K562 (cell line): ENCODE measurements at regions not wholly inside any gene's neighbourhood (a gene's known extent, or its start where the extent isn't known, plus 50 kb on each side); places are given as distances from the start of the nearest gene placed in this dataset.

Experiments used
- ATAC-seq: fragments of 200-7000 bp; cut with Tn5 transposase; 3 replicates; pipeline ENCODE4 v1.9.1; 2020; ENCODE audit warnings: moderate library complexity
- BruUV-seq: library from RNA; stranded (reverse); fragments of 400-500 nt; replicated peaks from 2 replicates; lab custom pipeline; 2021; lab: Mats Ljungman, UMichigan
- CTCF ChIA-PET: fragments of 300-600 bp; formaldehyde crosslinking; extraction: SDS; loops from one replicate; lab custom pipeline; 2021; ENCODE audit warnings: low intra/inter-chr PET ratio; lab: Yijun Ruan, JAX
- POLR2A ChIA-PET: fragments of 300-600, 350-650 bp; sonication (Branson Sonifier 250); formaldehyde crosslinking; extraction: SDS; loops from one replicate; lab custom pipeline; 2021; ENCODE audit warnings: antibody characterized with exemption, inconsistent platforms; lab: Yijun Ruan, JAX
- DNase-seq, 4 experiments: peaks; one replicate each; pipeline versions ENCODE4 v3.0.0 to v3.0.0-alpha.2; 2011 to 2018; ENCODE audit warnings: low spot score in 3 of 4, mixed read lengths in 3 of 4; ENCODE audit errors: extremely low read depth in 1 of 4
- FAIRE-seq: peaks from 2 replicates; lab custom pipeline; 2011; peaks lifted over from hg19 to GRCh38; lab: Jason Lieb, UNC
- H2AFZ ChIP-seq: 2 replicates; pipeline ENCODE4 v1.6.0; 2011; ENCODE audit warnings: low read depth, low read length, control low read depth, inconsistent platforms
- H3K27ac ChIP-seq: fragments of 200-600 bp; 3 replicates; pipeline ENCODE4 v1.8.0; 2011; ENCODE audit warnings: low read depth, mild to moderate bottlenecking, control low read depth, inconsistent platforms, low read length, moderate library complexity, mixed read lengths; ENCODE audit errors: extremely low read depth
- H3K27me3 ChIP-seq, 2 experiments: fragments of 300-600 bp in 1 of 2; 2 replicates in 1 of 2; 3 replicates in 1 of 2; pipeline versions ENCODE4 v1.6.0 to v1.8.0; 2011; ENCODE audit warnings: inconsistent platforms in 2 of 2, low read length in 2 of 2, mild to moderate bottlenecking in 1 of 2, mixed read lengths in 1 of 2, moderate library complexity in 1 of 2; ENCODE audit not compliant: control insufficient read depth in 2 of 2, insufficient read depth in 2 of 2
- H3K36me3 ChIP-seq: fragments of 300-600 bp; 3 replicates; pipeline ENCODE4 v1.8.0; 2011; ENCODE audit warnings: mild to moderate bottlenecking, low read length, inconsistent platforms; ENCODE audit not compliant: control insufficient read depth, insufficient read depth
- H3K4me1 ChIP-seq, 2 experiments: fragments of 200-600 bp in 1 of 2; replicated peaks in 1 of 2; 2 replicates in 1 of 2; 3 replicates in 1 of 2; pipeline versions ENCODE4 v1.5.1 to v1.8.0; 2011; ENCODE audit warnings: inconsistent platforms in 2 of 2, low read length in 2 of 2, mild to moderate bottlenecking in 1 of 2, mixed read lengths in 1 of 2, moderate library complexity in 1 of 2; ENCODE audit not compliant: control insufficient read depth in 2 of 2, insufficient read depth in 2 of 2
- H3K4me2 ChIP-seq: 2 replicates; pipeline ENCODE4 v1.6.1; 2011; ENCODE audit warnings: low read length, control low read depth, inconsistent platforms, mixed read lengths; ENCODE audit not compliant: insufficient read depth
- H3K4me3 ChIP-seq: fragments of 200-600 bp; sonication (generic), shearing (Covaris generic); 2 replicates; pipeline ENCODE4 v1.5.1; 2016; ENCODE audit warnings: control low read depth, inconsistent platforms
- H3K79me2 ChIP-seq: fragments of 200-600 bp; 3 replicates; pipeline ENCODE4 v1.8.0; 2011; ENCODE audit warnings: low read length, inconsistent platforms; ENCODE audit not compliant: control insufficient read depth, insufficient read depth
- H3K9ac ChIP-seq, 2 experiments: 2 replicates each; pipeline versions ENCODE4 v1.6.0 to v1.6.1; 2011; ENCODE audit warnings: low read depth in 2 of 2, low read length in 2 of 2, control low read depth in 1 of 2, inconsistent platforms in 1 of 2, mild to moderate bottlenecking in 1 of 2, mixed read lengths in 1 of 2; ENCODE audit not compliant: insufficient read depth in 1 of 2
- H3K9me1 ChIP-seq: one replicate; pipeline ENCODE4 v1.6.0; 2011; ENCODE audit warnings: inconsistent platforms, mild to moderate bottlenecking, low read length, moderate library complexity; ENCODE audit not compliant: control insufficient read depth, insufficient read depth
- H3K9me3 ChIP-seq: replicated peaks from 2 replicates; pipeline ENCODE4 v1.5.1; 2011; ENCODE audit warnings: low read depth, low read length, inconsistent platforms; ENCODE audit not compliant: control insufficient read depth, insufficient read depth
- H4K20me1 ChIP-seq: replicated peaks from 2 replicates; pipeline ENCODE4 v1.6.1; 2011; ENCODE audit warnings: low read length, inconsistent platforms, mixed read lengths; ENCODE audit not compliant: control insufficient read depth, insufficient read depth
- ELF2 ChIP-seq: fragments of 250-450 bp; sonication (Bioruptor Pico); IDR thresholded peaks from 2 replicates; pipeline ENCODE4 v1.5.0; 2021; ENCODE audit warnings: mild to moderate bottlenecking
- EWSR1 ChIP-seq: fragments of 450-650 bp; IDR thresholded peaks from 2 replicates; pipeline ENCODE4 v1.6.1; 2018; ENCODE audit warnings: borderline replicate concordance, mild to moderate bottlenecking, low read depth, moderate library complexity; ENCODE audit not compliant: partially characterized antibody
- FOXK2 ChIP-seq, 2 experiments: fragments of 450-650 bp; IDR thresholded peaks in 1 of 2; conservative IDR thresholded peaks in 1 of 2; 2 replicates each; pipeline ENCODE4 v1.6.1; 2016; ENCODE audit warnings: low read depth in 2 of 2, mild to moderate bottlenecking in 1 of 2
- GTF3C2 ChIP-seq: IDR thresholded peaks from 3 replicates; pipeline ENCODE4 v1.6.1; 2011; ENCODE audit warnings: borderline replicate concordance, mild to moderate bottlenecking, moderate library complexity; ENCODE audit not compliant: insufficient read length; ENCODE audit errors: extremely low read depth
- MTF1 ChIP-seq: fragments of 250-450 bp; sonication (Bioruptor Pico); IDR thresholded peaks from 2 replicates; pipeline ENCODE4 v1.9.0; 2021; ENCODE audit warnings: moderate library complexity, mild to moderate bottlenecking, inconsistent platforms, borderline replicate concordance
- MYC ChIP-seq, 2 experiments: fragments of 250-450 bp in 1 of 2; sonication (Bioruptor Pico) in 1 of 2; IDR thresholded peaks; 2 replicates each; pipeline versions ENCODE4 v1.5.1 to v1.6.1; 2012 to 2021; ENCODE audit warnings: low read depth in 2 of 2, borderline replicate concordance in 1 of 2, improper control_type of control experiment in 1 of 2, low read length in 1 of 2, mild to moderate bottlenecking in 1 of 2, moderate library complexity in 1 of 2
- NCOA4 ChIP-seq: fragments of 450-650 bp; IDR thresholded peaks from 2 replicates; pipeline ENCODE4 v1.6.1; 2018; ENCODE audit warnings: mild to moderate bottlenecking; ENCODE audit not compliant: partially characterized antibody
- NR2C2 ChIP-seq, 2 experiments: fragments of 200-800 bp in 1 of 2; sonication (Bioruptor generic) in 1 of 2; sonication (generic) in 1 of 2; formaldehyde crosslinking in 1 of 2; IDR thresholded peaks; 2 replicates each; pipeline versions ENCODE4 v1.6.1 to v1.8.0; 2016 to 2022; ENCODE audit warnings: mild to moderate bottlenecking in 1 of 2, missing compliant biosample characterization in 1 of 2, missing genetic modification characterization in 1 of 2, missing genetic modification reagents in 1 of 2
- PRMT5 ChIP-seq: sonication (generic); formaldehyde crosslinking; IDR thresholded peaks from 2 replicates; pipeline ENCODE4 v1.5.0; 2020; ENCODE audit warnings: missing genetic modification reagents
- ZNF232 ChIP-seq: sonication (generic); formaldehyde crosslinking; IDR thresholded peaks from 2 replicates; pipeline ENCODE4 v1.8.0; 2022; ENCODE audit warnings: mild to moderate bottlenecking, missing genetic modification reagents
- ZNF398 ChIP-seq: fragments of 250-450 bp; sonication (Bioruptor Pico); IDR thresholded peaks from 2 replicates; pipeline ENCODE4 v1.8.0; 2021; ENCODE audit warnings: moderate library complexity, mild to moderate bottlenecking, inconsistent platforms
- WGBS: fragments of 100-300 bp; shearing (Covaris generic); methylation state at CpG from one replicate; pipeline ENCODE4 v1.1.6; 2016; ENCODE audit warnings: low coverage, mixed read lengths; ENCODE audit not compliant: insufficient coverage; ENCODE audit errors: missing lambda C conversion rate; 5-methylcytosine and 5-hydroxymethylcytosine counted together
- in situ Hi-C: fragments of 300-500 bp; cut with MboI; formaldehyde crosslinking; loops from 4 replicates; pipeline ENCODE4 v1.15.0; 2018; ENCODE audit warnings: inconsistent platforms, mixed read lengths
- intact Hi-C: fragments of 100-400 bp; cut with micrococcal nuclease; formaldehyde crosslinking; loops from 2 replicates; pipeline ENCODE4 v1.14.2; 2022
- TF ChIP-seq, protein P1 (sequence below): fragments of 250-450 bp; sonication (Bioruptor Pico); IDR thresholded peaks from 2 replicates; pipeline ENCODE4 v1.4.0; 2020; ENCODE audit warnings: mild to moderate bottlenecking, moderate library complexity

GRCh38 chr11:109972181-109972715, 120.9 kb upstream of the ZC3H12C start:
- Histone ChIP-seq H3K4me2 (no peak overlapping the region), H3K79me2 (no peaks in the 10 kb centered on the region), H3K4me1 (no peaks in the 10 kb centered on the region), H3K36me3 (no peaks in the 10 kb centered on the region), H4K20me1 (no peaks in the 10 kb centered on the region), H2AFZ (no peak overlapping the region), H3K9ac (no peak overlapping the region), H3K9me1 (no peaks in the 10 kb centered on the region), H3K9me3 (no peaks in the 10 kb centered on the region; the same call in 1 of the 2 replicates), H3K4me3 (no peak overlapping the region), H3K27ac (no peak overlapping the region), H3K27me3 (no peaks in the 10 kb centered on the region)
- ChIA-PET CTCF (no interaction called here), POLR2A (no interaction called here)
- DNase-seq: no peak
- BruUV-seq: no TSS peak
- 14% methylated on average over 7 of the region's 7 CpGs for WGBS
- intact Hi-C loops (loop anchor here (5.0 kb wide), 1 partner anchor 125 kb away; no protein-coding TSS in a partner anchor), in situ Hi-C loops (loop anchor here (25.0 kb wide), 1 partner anchor 390 kb away; no protein-coding TSS in a partner anchor)
- ATAC-seq: no peak
- FAIRE-seq: no peak
- TF ChIP-seq NR2C2 (CRISPR knock-in tag; IDR thresholded peaks at IDR 0.05) (no peak), NR2C2 (tag; IDR thresholded peaks at IDR 0.05) (no peak), ZNF232 (CRISPR knock-in tag) (no peak), ZNF398 (CRISPR knock-in tag) (no peak), ELF2 (no peak), GTF3C2 (no peak), NCOA4 (no peak), MTF1 (CRISPR knock-in tag) (no peak), EWSR1 (no peak), FOXK2 (conservative IDR thresholded peaks at IDR 0.05 in 1 of 2, IDR thresholded peaks at IDR 0.05 in 1 of 2; ENCODE audit: low read depth in 2 of 2) (no peak), MYC (IDR thresholded peaks at IDR 0.05; ENCODE audit: low read depth, low read length) (no peak), MYC (CRISPR knock-in tag; IDR thresholded peaks at IDR 0.05; ENCODE audit: borderline replicate concordance, low read depth) (no peak), PRMT5 (no peak)
- TF ChIP-seq, protein P1, sequence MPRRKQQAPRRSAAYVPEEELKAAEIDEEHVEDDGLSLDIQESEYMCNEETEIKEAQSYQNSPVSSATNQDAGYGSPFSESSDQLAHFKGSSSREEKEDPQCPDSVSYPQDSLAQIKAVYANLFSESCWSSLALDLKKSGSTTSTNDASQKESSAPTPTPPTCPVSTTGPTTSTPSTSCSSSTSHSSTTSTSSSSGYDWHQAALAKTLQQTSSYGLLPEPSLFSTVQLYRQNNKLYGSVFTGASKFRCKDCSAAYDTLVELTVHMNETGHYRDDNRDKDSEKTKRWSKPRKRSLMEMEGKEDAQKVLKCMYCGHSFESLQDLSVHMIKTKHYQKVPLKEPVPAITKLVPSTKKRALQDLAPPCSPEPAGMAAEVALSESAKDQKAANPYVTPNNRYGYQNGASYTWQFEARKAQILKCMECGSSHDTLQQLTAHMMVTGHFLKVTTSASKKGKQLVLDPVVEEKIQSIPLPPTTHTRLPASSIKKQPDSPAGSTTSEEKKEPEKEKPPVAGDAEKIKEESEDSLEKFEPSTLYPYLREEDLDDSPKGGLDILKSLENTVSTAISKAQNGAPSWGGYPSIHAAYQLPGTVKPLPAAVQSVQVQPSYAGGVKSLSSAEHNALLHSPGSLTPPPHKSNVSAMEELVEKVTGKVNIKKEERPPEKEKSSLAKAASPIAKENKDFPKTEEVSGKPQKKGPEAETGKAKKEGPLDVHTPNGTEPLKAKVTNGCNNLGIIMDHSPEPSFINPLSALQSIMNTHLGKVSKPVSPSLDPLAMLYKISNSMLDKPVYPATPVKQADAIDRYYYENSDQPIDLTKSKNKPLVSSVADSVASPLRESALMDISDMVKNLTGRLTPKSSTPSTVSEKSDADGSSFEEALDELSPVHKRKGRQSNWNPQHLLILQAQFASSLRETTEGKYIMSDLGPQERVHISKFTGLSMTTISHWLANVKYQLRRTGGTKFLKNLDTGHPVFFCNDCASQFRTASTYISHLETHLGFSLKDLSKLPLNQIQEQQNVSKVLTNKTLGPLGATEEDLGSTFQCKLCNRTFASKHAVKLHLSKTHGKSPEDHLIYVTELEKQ (CRISPR knock-in tag): no peak
